Ishikawa (cell line): ENCODE measurements at regions not wholly inside any gene's neighbourhood (a gene's known extent, or its start where the extent isn't known, plus 50 kb on each side); places are given as distances from the start of the nearest gene placed in this dataset.

Experiments
- CEBPB ChIP-seq: IDR thresholded peaks from 2 replicates; pipeline ENCODE4 v1.6.1; 2012
- CREB1 ChIP-seq: IDR thresholded peaks from 2 replicates; pipeline ENCODE4 v1.6.1; 2012; ENCODE audit warnings: low read depth
- EGR1 ChIP-seq: IDR thresholded peaks from 2 replicates; pipeline ENCODE4 v1.6.1; 2012
- EP300 ChIP-seq: IDR thresholded peaks from 2 replicates; pipeline ENCODE4 v1.6.1; 2012; ENCODE audit warnings: borderline replicate concordance
- FOXM1 ChIP-seq: IDR thresholded peaks from 2 replicates; pipeline ENCODE4 v1.6.1; 2012; ENCODE audit warnings: low read depth, borderline replicate concordance
- TAF1 ChIP-seq: IDR thresholded peaks from 2 replicates; pipeline ENCODE4 v1.6.1; 2012; ENCODE audit warnings: low read depth, mild to moderate bottlenecking
- TCF12 ChIP-seq: IDR thresholded peaks from 2 replicates; pipeline ENCODE4 v1.6.1; 2012; ENCODE audit warnings: low read depth
- YY1 ChIP-seq: IDR thresholded peaks from 2 replicates; pipeline ENCODE4 v1.6.1; 2012; ENCODE audit warnings: low read depth
- TF ChIP-seq, protein P1 (sequence below): IDR thresholded peaks from 2 replicates; pipeline ENCODE4 v1.6.1; 2012; ENCODE audit warnings: low read depth, mild to moderate bottlenecking
- TF ChIP-seq, protein P2 (sequence below): IDR thresholded peaks from 2 replicates; pipeline ENCODE4 v1.6.1; 2012

DNA sequence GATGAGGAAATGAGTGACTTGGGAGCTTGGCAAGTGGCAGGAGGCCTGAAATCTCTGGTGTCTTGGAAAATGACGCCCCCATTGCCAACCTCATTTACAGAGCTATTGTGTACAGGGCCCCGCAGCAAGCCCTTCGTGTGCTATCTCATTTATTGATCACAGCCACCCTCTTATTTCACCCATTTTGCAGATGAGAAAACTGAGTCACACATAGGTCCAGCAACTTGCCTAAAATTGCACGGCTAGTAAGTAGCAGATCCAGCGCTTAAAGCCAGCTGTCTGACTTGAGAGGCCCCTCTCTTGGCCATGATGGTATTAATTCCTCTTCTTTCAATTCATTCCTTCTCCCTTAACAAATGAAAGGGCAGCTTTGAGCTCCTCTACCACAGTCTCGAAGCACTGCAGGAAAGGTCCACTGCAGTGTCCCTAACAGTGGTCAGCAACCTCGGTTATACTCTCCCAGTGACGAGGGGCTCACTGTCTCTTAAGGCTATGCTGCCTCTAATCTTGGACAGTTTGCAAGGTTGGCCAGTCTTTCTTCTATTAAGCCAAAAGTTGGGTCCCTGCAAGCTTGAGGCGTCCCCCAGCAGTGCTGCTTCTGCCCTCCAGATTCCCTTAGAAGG lies 162.2 kb downstream of the COPRS start:
- TF ChIP-seq, protein P1, sequence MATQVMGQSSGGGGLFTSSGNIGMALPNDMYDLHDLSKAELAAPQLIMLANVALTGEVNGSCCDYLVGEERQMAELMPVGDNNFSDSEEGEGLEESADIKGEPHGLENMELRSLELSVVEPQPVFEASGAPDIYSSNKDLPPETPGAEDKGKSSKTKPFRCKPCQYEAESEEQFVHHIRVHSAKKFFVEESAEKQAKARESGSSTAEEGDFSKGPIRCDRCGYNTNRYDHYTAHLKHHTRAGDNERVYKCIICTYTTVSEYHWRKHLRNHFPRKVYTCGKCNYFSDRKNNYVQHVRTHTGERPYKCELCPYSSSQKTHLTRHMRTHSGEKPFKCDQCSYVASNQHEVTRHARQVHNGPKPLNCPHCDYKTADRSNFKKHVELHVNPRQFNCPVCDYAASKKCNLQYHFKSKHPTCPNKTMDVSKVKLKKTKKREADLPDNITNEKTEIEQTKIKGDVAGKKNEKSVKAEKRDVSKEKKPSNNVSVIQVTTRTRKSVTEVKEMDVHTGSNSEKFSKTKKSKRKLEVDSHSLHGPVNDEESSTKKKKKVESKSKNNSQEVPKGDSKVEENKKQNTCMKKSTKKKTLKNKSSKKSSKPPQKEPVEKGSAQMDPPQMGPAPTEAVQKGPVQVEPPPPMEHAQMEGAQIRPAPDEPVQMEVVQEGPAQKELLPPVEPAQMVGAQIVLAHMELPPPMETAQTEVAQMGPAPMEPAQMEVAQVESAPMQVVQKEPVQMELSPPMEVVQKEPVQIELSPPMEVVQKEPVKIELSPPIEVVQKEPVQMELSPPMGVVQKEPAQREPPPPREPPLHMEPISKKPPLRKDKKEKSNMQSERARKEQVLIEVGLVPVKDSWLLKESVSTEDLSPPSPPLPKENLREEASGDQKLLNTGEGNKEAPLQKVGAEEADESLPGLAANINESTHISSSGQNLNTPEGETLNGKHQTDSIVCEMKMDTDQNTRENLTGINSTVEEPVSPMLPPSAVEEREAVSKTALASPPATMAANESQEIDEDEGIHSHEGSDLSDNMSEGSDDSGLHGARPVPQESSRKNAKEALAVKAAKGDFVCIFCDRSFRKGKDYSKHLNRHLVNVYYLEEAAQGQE = no peak
- TF ChIP-seq EP300 (no peak), CREB1 (no peak), TAF1 (no peak), TCF12 (no peak), CEBPB (no peak), FOXM1 (no peak), EGR1 (no peak), YY1 (no peak)
- TF ChIP-seq, protein P2, sequence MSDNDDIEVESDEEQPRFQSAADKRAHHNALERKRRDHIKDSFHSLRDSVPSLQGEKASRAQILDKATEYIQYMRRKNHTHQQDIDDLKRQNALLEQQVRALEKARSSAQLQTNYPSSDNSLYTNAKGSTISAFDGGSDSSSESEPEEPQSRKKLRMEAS = no peak
